ENCODE measurements at regions not wholly inside any gene's neighbourhood (a gene's known extent, or its start where the extent isn't known, plus 50 kb on each side); places are given as distances from the start of the nearest gene placed in this dataset.

- TF ChIP-seq, protein P1, sequence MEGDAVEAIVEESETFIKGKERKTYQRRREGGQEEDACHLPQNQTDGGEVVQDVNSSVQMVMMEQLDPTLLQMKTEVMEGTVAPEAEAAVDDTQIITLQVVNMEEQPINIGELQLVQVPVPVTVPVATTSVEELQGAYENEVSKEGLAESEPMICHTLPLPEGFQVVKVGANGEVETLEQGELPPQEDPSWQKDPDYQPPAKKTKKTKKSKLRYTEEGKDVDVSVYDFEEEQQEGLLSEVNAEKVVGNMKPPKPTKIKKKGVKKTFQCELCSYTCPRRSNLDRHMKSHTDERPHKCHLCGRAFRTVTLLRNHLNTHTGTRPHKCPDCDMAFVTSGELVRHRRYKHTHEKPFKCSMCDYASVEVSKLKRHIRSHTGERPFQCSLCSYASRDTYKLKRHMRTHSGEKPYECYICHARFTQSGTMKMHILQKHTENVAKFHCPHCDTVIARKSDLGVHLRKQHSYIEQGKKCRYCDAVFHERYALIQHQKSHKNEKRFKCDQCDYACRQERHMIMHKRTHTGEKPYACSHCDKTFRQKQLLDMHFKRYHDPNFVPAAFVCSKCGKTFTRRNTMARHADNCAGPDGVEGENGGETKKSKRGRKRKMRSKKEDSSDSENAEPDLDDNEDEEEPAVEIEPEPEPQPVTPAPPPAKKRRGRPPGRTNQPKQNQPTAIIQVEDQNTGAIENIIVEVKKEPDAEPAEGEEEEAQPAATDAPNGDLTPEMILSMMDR (IDR thresholded peaks at IDR 0.05; ENCODE audit: low read depth, low read length), result no peak
- no peak for DNase-seq (ENCODE audit: low read depth in 1 of 2, low spot score in 1 of 2)
- H3K9me3 ChIP-seq (ENCODE audit: low read depth), result no peaks in the 10 kb centered on the region
- no peaks in the 10 kb centered on the region for H3K36me3 ChIP-seq
- H3K27me3 ChIP-seq, result no peaks in the 10 kb centered on the region
- no peaks in the 10 kb centered on the region for H3K4me1 ChIP-seq (ENCODE audit: low read depth)
- no peak overlapping the region for H3K4me3 ChIP-seq
- H3K27ac ChIP-seq, result no peak overlapping the region
Observed at GRCh38 chr15:45980366-45980765, 345.5 kb downstream of the SQOR start.

- no peaks in the 10 kb centered on the region for H3K9me3 ChIP-seq (ENCODE audit: low read depth)
- DNase-seq (ENCODE audit: low read depth in 1 of 2, low spot score in 1 of 2), result no peak
- TF ChIP-seq, protein P1 (IDR thresholded peaks at IDR 0.05; ENCODE audit: low read depth, low read length), result no peak
- no peaks in the 10 kb centered on the region for H3K36me3 ChIP-seq
- H3K27ac ChIP-seq, result no peak overlapping the region
- no peaks in the 10 kb centered on the region for H3K27me3 ChIP-seq
- H3K4me3 ChIP-seq, result no peak overlapping the region
- no peaks in the 10 kb centered on the region for H3K4me1 ChIP-seq (ENCODE audit: low read depth)
Observed at GRCh38 chr15:45981625-45982024, 346.8 kb downstream of the SQOR start.

GRCh38 chr15:45991863-45992262 is 357.0 kb downstream of the SQOR start:
- H3K27ac ChIP-seq, result no peak overlapping the region
- H3K9me3 ChIP-seq (ENCODE audit: low read depth), result no peaks in the 10 kb centered on the region
- TF ChIP-seq, protein P1 (IDR thresholded peaks at IDR 0.05; ENCODE audit: low read depth, low read length), result no peak
- DNase-seq (ENCODE audit: low read depth in 1 of 2, low spot score in 1 of 2), result no peak
- H3K4me1 ChIP-seq (ENCODE audit: low read depth), result no peaks in the 10 kb centered on the region
- no peak overlapping the region for H3K4me3 ChIP-seq
- H3K36me3 ChIP-seq, result no peaks in the 10 kb centered on the region
- H3K27me3 ChIP-seq, result no peaks in the 10 kb centered on the region

GRCh38 chr15:45993072-45993471 is 358.2 kb downstream of the SQOR start:
- Histone ChIP-seq H3K4me3 (no peak overlapping the region), H3K9me3 (ENCODE audit: low read depth) (no peaks in the 10 kb centered on the region), H3K4me1 (ENCODE audit: low read depth) (no peaks in the 10 kb centered on the region), H3K27ac (no peak overlapping the region), H3K36me3 (no peaks in the 10 kb centered on the region), H3K27me3 (no peaks in the 10 kb centered on the region)
- DNase-seq (ENCODE audit: low read depth in 1 of 2, low spot score in 1 of 2), result no peak
- TF ChIP-seq, protein P1 (IDR thresholded peaks at IDR 0.05; ENCODE audit: low read depth, low read length), result no peak

DNA sequence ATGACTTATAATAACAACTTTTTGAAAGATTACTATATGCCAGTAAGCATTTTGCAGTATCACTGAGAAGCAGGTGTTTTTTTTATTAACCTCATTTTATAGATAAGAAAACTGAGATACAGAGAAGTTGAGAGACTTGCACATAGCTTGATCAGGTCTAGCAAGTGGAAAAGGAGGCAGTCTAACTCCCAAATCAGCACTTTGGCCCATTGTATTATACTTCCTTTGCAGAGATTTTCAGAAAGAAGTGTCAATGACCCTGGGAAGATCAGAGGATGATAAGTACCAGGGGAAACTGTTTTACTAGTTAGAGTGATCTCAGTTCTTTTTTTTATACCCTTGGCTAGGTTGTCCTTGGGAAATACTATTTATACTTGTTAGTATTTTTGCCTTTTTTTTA is 358.7 kb downstream of the SQOR start:
- Histone ChIP-seq H3K9me3 (ENCODE audit: low read depth) (no peaks in the 10 kb centered on the region), H3K27me3 (no peaks in the 10 kb centered on the region), H3K4me3 (no peak overlapping the region), H3K4me1 (ENCODE audit: low read depth) (no peaks in the 10 kb centered on the region), H3K27ac (no peak overlapping the region), H3K36me3 (no peaks in the 10 kb centered on the region)
- TF ChIP-seq, protein P1 (IDR thresholded peaks at IDR 0.05; ENCODE audit: low read depth, low read length), result no peak
- no peak for DNase-seq (ENCODE audit: low read depth in 1 of 2, low spot score in 1 of 2)

GRCh38 chr15:45995800-45996199 is 361.0 kb downstream of the SQOR start:
- Histone ChIP-seq H3K27me3 (no peaks in the 10 kb centered on the region), H3K27ac (no peak overlapping the region), H3K4me3 (no peak overlapping the region), H3K36me3 (no peaks in the 10 kb centered on the region), H3K4me1 (ENCODE audit: low read depth) (no peaks in the 10 kb centered on the region), H3K9me3 (ENCODE audit: low read depth) (no peaks in the 10 kb centered on the region)
- DNase-seq (ENCODE audit: low read depth in 1 of 2, low spot score in 1 of 2), result no peak
- TF ChIP-seq, protein P1 (IDR thresholded peaks at IDR 0.05; ENCODE audit: low read depth, low read length), result no peak
